SK-N-MC (cell line): ENCODE measurements at regions not wholly inside any gene's neighbourhood (a gene's known extent, or its start where the extent isn't known, plus 50 kb on each side); places are given as distances from the start of the nearest gene placed in this dataset.

Experiments
- DNase-seq: peaks from one replicate; pipeline ENCODE4 v3.0.0-alpha.2; 2011; ENCODE audit warnings: low read depth, low spot score
- H3K27ac ChIP-seq: fragments of 200-600 bp; sonication (generic); 2 replicates; pipeline ENCODE4 v1.5.1; 2016; ENCODE audit warnings: mixed run types
- H3K36me3 ChIP-seq: fragments of 200-600 bp; sonication (generic); 2 replicates; pipeline ENCODE4 v1.6.1; 2017; ENCODE audit warnings: antibody characterized with exemption, low read length, mixed read lengths; ENCODE audit not compliant: insufficient read depth
- H3K4me3 ChIP-seq: fragments of 200-600 bp; sonication (generic); 2 replicates; pipeline ENCODE4 v1.5.1; 2016
- H3K9ac ChIP-seq: fragments of 200-600 bp; sonication (generic); 2 replicates; pipeline ENCODE4 v1.8.0; 2017; ENCODE audit warnings: mixed run types, mixed read lengths; ENCODE audit not compliant: insufficient read length
- H3K9me3 ChIP-seq: fragments of 200-600 bp; sonication (generic); 2 replicates; pipeline ENCODE4 v1.6.1; 2017; ENCODE audit warnings: low read depth, mild to moderate bottlenecking, antibody characterized with exemption, low read length, moderate library complexity, mixed read lengths
- EZH2 ChIP-seq: fragments of 200-600 bp; sonication (generic); IDR thresholded peaks from one replicate; pipeline ENCODE4 v1.6.1; 2017; ENCODE audit warnings: antibody characterized with exemption
- FOXP2 ChIP-seq: optimal IDR thresholded peaks from 2 replicates; pipeline ENCODE3; 2011; ENCODE audit warnings: mild to moderate bottlenecking, moderate library complexity; ENCODE audit not compliant: insufficient read depth; ENCODE audit errors: extremely low read length, control extremely low read depth
- POLR2AphosphoS5 ChIP-seq: IDR thresholded peaks from 2 replicates; pipeline ENCODE4 v1.6.1; 2012; ENCODE audit warnings: mild to moderate bottlenecking, low read depth, low read length, borderline replicate concordance

DNA sequence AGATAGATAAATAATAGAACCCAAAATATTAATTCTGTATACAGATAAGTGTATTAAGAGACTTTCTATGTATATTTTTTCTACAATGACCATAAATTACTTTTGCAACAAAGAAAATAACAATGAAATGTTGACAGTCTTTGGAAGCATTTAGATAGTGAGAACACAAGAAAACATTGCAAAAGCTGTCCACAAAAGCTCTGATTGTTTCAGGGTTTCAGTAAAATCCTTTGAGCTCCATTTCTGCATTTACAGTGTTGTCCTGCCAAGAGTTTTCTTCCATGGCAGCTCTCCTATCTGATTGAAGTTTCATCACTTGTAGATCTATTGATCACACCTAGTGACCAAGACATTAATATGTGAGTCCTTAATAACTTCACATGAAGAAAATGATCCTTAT, 321.8 kb downstream of the GPR37 start:
- DNase-seq = no peak
- Histone ChIP-seq H3K9me3 (no peaks in the 10 kb centered on the region), H3K36me3 (no peaks in the 10 kb centered on the region), H3K4me3 (no peak overlapping the region), H3K9ac (no peak overlapping the region), H3K27ac (no peak overlapping the region)
- TF ChIP-seq EZH2 = no peak
- no peak for TF ChIP-seq POLR2AphosphoS5
- TF ChIP-seq FOXP2 = no peak

DNA sequence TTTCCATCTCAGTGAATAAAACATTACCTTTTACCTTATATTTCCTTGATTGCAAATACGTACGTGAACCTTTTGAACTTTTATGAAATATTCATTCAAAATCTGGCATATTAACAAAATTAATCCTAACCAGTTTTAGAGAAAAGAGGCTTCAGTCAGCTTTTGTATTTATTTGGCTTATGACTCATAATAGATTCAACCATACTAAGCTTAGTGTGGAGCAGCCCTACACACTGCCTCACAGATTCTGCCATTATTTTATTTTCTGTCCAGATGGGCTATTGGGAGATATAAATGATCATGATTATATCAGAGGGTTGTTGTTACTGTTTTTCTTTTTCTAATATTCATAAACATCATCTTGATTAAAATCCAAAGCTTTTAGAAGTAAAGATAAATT, 325.5 kb downstream of the GPR37 start:
- no peaks in the 10 kb centered on the region for H3K36me3 ChIP-seq
- no peak for TF ChIP-seq EZH2
- TF ChIP-seq POLR2AphosphoS5 = no peak
- no peak for TF ChIP-seq FOXP2
- no peak overlapping the region for H3K27ac ChIP-seq
- no peaks in the 10 kb centered on the region for H3K9me3 ChIP-seq
- H3K9ac ChIP-seq = no peak overlapping the region
- no peak for DNase-seq
- H3K4me3 ChIP-seq = no peak overlapping the region

GRCh38 chr7:124432009-124432578, 333.5 kb downstream of the GPR37 start:
- H3K9ac ChIP-seq = no peak overlapping the region
- no peak overlapping the region for H3K4me3 ChIP-seq
- TF ChIP-seq POLR2AphosphoS5 (no peak), EZH2 (no peak), FOXP2 (no peak)
- no peaks in the 10 kb centered on the region for H3K9me3 ChIP-seq
- H3K27ac ChIP-seq = no peak overlapping the region
- H3K36me3 ChIP-seq = no peaks in the 10 kb centered on the region
- no peak for DNase-seq

- H3K9me3 ChIP-seq = no peaks in the 10 kb centered on the region
- H3K36me3 ChIP-seq = no peaks in the 10 kb centered on the region
- no peak for TF ChIP-seq POLR2AphosphoS5
- no peak for TF ChIP-seq EZH2
- TF ChIP-seq FOXP2 = no peak
- DNase-seq = no peak
- no peak overlapping the region for H3K4me3 ChIP-seq
- no peak overlapping the region for H3K27ac ChIP-seq
- no peak overlapping the region for H3K9ac ChIP-seq
These were observed 335.7 kb downstream of the GPR37 start for GRCh38 chr7:124429923-124430322.

GRCh38 chr7:124428781-124429180, 336.8 kb downstream of the GPR37 start:
- no peak for DNase-seq
- H3K27ac ChIP-seq = no peak overlapping the region
- H3K36me3 ChIP-seq = no peaks in the 10 kb centered on the region
- no peak overlapping the region for H3K9ac ChIP-seq
- no peak for TF ChIP-seq FOXP2
- no peak for TF ChIP-seq EZH2
- TF ChIP-seq POLR2AphosphoS5 = no peak
- no peak overlapping the region for H3K4me3 ChIP-seq
- no peaks in the 10 kb centered on the region for H3K9me3 ChIP-seq

- DNase-seq = no peak
- TF ChIP-seq FOXP2 (no peak), EZH2 (no peak), POLR2AphosphoS5 (no peak)
- Histone ChIP-seq H3K9ac (no peak overlapping the region), H3K36me3 (no peaks in the 10 kb centered on the region), H3K9me3 (no peaks in the 10 kb centered on the region), H3K27ac (no peak overlapping the region), H3K4me3 (no peak overlapping the region)
These were observed 339.0 kb downstream of the GPR37 start for GRCh38 chr7:124426621-124427020.

GRCh38 chr7:124423863-124424262, 341.7 kb downstream of the GPR37 start:
- Histone ChIP-seq H3K27ac (no peak overlapping the region), H3K9ac (no peak overlapping the region), H3K36me3 (no peaks in the 10 kb centered on the region), H3K4me3 (no peak overlapping the region), H3K9me3 (no peaks in the 10 kb centered on the region)
- TF ChIP-seq EZH2 (no peak), FOXP2 (no peak), POLR2AphosphoS5 (no peak)
- no peak for DNase-seq

- DNase-seq = no peak
These were observed 343.5 kb downstream of the GPR37 start for GRCh38 chr7:124422081-124422480.

DNA sequence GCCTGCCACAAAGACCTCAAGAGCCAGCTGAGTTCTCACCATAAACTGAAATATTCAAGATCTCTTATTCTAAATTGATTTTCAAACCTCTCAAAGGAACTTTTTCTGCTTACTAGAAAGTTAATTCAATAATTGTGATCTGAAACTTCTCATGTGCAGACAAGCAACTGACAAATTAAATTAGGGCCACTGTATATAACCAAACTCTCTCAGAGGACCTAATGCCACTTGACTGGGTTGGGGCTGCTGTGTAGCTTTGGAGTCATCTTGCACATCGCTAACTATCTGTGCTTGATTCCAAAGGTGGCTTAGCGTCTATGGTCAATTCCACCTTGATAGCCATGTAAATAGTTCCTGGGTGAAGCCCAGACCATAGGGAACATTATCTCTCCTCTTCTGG, 345.2 kb downstream of the GPR37 start:
- no peak for DNase-seq
- no peak for TF ChIP-seq EZH2
- TF ChIP-seq POLR2AphosphoS5 = no peak
- no peak for TF ChIP-seq FOXP2
- no peaks in the 10 kb centered on the region for H3K36me3 ChIP-seq

More at GRCh38 chr7:124422081-124422480, 343.5 kb downstream of the GPR37 start:
- no peak overlapping the region for H3K4me3 ChIP-seq
- H3K27ac ChIP-seq = no peak overlapping the region
- no peak overlapping the region for H3K9ac ChIP-seq
- TF ChIP-seq EZH2 = no peak
- no peak for TF ChIP-seq POLR2AphosphoS5
- no peak for TF ChIP-seq FOXP2
- no peaks in the 10 kb centered on the region for H3K9me3 ChIP-seq
- H3K36me3 ChIP-seq = no peaks in the 10 kb centered on the region

More for the DNA sequence above, 345.2 kb downstream of the GPR37 start:
- H3K27ac ChIP-seq = no peak overlapping the region
- H3K9me3 ChIP-seq = no peaks in the 10 kb centered on the region
- no peak overlapping the region for H3K4me3 ChIP-seq
- H3K9ac ChIP-seq = no peak overlapping the region
